Stomach smooth muscle (tissue), 2 donors: ENCODE measurements at regions not wholly inside any gene's neighbourhood (a gene's known extent, or its start where the extent isn't known, plus 50 kb on each side); places are given as distances from the start of the nearest gene placed in this dataset.

Experiments
- H3K27ac ChIP-seq: one replicate; pipeline ENCODE4 v1.7.0; 2013; ENCODE audit warnings: mild to moderate bottlenecking, low read length, inconsistent platforms
- H3K27me3 ChIP-seq, 2 donors: one replicate each; pipeline ENCODE4 v1.7.0; 2013; ENCODE audit warnings: low read length in 2 of 2; ENCODE audit not compliant: insufficient read depth in 2 of 2, control insufficient read depth in 1 of 2
- H3K36me3 ChIP-seq, 2 donors: one replicate each; pipeline ENCODE4 v1.7.0; 2013; ENCODE audit warnings: low read length in 2 of 2; ENCODE audit not compliant: control insufficient read depth in 2 of 2, insufficient read depth in 2 of 2
- H3K4me1 ChIP-seq: one replicate; pipeline ENCODE4 v1.7.0; 2013; ENCODE audit warnings: low read length; ENCODE audit not compliant: control insufficient read depth, insufficient read depth
- H3K4me3 ChIP-seq, 2 donors: one replicate each; pipeline ENCODE4 v1.7.0; 2013; ENCODE audit warnings: low read length in 2 of 2
- H3K9ac ChIP-seq, 2 donors: one replicate each; pipeline ENCODE4 v1.7.0; 2013; ENCODE audit warnings: low read length in 2 of 2, mild to moderate bottlenecking in 1 of 2
- H3K9me3 ChIP-seq, 2 donors: one replicate each; pipeline ENCODE4 v1.7.0; 2013; ENCODE audit warnings: low read length in 2 of 2; ENCODE audit not compliant: control insufficient read depth in 2 of 2
- donor health status: healthy.
- donor health status: Pancreatic carcinoma.

DNA sequence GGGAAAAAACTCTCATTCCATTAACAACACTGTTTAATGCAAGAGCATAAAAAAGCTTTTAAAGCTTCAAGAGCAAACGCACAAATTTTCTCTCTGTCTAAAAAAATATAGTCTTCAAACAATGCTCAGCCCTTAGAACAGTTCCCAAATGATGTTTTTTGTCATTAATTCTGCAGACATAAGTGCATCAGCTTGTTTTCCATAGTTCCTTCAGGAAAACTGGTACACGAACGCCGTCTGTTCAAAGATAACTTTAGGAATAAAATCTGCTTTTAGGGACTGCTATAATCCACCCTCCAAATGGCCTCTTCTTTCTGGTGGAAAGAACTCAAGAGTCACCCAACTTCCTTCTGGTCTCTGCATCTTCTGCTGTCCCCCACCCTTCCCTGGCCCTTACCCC is 98.2 kb upstream of the SLC66A3 start:
- no peak overlapping the region for H3K27ac ChIP-seq
- no peak overlapping the region for H3K4me3 ChIP-seq
- H3K27me3 ChIP-seq, result peaks cover 0 to 7% of the 10 kb centered on the region in 2 donors
- H3K36me3 ChIP-seq, result no peaks in the 10 kb centered on the region
- H3K9ac ChIP-seq, result no peak overlapping the region
- H3K9me3 ChIP-seq, result no peaks in the 10 kb centered on the region
- H3K4me1 ChIP-seq, result no peaks in the 10 kb centered on the region

DNA sequence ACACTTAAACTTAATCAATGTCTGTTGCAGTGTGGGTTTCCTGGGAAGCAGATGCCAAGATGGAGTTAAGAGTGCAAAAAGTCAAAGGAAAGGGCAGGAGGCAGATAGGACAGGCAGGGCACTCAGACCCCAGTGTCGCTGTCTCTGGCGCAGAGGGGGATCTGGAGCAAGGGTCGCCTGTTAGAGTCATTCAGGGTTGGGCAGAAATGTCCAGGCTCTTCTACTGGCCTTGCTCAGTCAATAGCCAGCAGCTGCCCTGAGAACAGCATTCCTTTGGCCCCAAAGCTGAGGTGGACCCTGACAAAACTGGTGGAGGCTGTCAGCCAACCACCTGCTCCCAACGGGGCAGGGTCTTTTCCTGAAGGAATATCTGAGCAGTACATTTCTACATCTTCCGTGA is 97.1 kb upstream of the SLC66A3 start:
- no peaks in the 10 kb centered on the region for H3K4me1 ChIP-seq
- H3K36me3 ChIP-seq, result no peaks in the 10 kb centered on the region
- H3K9ac ChIP-seq, result no peak overlapping the region
- H3K27me3 ChIP-seq, result peaks cover 0 to 7% of the 10 kb centered on the region in 2 donors
- no peak overlapping the region for H3K4me3 ChIP-seq
- H3K27ac ChIP-seq, result no peak overlapping the region
- H3K9me3 ChIP-seq, result no peaks in the 10 kb centered on the region

DNA sequence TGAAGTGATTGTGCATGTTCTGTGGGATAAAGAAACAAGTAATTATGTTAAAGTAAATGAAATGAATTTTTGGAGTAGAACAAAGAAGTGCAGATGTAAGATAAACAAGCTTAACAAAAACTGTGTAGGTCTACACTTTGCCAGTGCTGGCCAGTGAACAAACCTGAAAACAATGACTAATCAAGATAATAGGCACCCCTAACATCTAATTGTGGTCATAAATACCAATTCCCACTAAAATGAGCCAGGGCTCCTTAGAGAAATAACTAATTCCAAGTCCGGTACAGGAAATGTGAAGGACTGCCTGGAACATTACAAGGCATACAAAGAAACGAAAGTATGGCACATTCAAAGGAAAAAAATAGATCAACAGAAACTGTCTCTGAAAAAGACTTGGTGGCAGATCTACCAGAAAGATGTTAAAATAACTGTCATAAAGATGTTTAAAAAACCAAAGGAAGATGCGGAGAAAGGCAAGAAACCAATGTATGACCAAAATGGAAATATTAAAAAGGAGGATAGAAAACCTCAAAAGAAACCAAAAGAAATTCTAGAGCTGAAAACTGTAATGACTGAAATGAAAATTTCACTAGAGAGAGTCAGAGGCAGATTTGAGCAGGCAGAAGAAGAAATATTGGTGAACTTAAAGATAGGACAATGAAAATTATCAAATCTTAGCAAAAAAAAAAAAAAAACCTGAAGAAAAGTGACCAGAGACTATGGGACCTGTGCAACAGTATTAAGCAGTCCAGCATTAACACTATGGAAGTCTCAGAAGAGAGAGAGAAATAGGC is 94.7 kb upstream of the SLC66A3 start:
- no peaks in the 10 kb centered on the region for H3K4me1 ChIP-seq
- no peak overlapping the region for H3K9ac ChIP-seq
- H3K27me3 ChIP-seq, result peaks cover 4 to 8% of the 10 kb centered on the region in 2 donors
- H3K9me3 ChIP-seq, result no peaks in the 10 kb centered on the region
- no peak overlapping the region for H3K27ac ChIP-seq
- H3K36me3 ChIP-seq, result no peaks in the 10 kb centered on the region
- H3K4me3 ChIP-seq, result no peak overlapping the region

DNA sequence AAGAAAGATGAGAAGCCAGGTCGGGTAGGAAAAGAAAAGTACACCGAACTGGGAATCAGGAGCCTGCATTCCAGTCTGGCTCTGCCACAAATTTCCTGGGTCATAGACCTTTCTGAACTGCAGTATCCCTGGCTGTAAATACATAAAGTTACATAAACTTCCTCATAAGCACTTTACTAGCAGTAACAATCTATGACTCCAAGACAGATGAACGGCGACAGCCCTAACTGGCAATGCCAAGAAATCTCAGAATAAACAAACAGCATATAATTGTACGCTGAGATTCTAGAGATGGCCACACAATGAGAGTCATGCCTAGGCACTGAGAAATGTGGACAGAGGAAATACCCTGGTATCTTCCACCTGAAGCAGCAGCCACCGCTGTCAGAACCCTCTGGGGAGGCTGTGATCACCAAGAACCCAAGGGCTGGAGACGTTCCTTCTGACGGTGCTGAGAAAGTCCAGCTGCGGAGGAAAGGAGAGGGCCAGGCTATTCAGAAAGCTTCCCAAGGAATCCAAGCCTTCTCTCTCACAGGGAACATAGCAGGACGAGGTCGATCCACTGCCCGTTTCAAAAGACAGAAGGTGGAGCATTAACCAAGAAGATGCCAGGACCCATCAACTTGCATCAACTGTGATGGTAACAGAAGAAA is 89.3 kb upstream of the SLC66A3 start:
- H3K36me3 ChIP-seq, result no peaks in the 10 kb centered on the region
- peaks cover 5 to 16% of the 10 kb centered on the region in 2 donors for H3K27me3 ChIP-seq
- H3K27ac ChIP-seq, result no peak overlapping the region
- H3K4me1 ChIP-seq, result no peaks in the 10 kb centered on the region
- no peaks in the 10 kb centered on the region for H3K9me3 ChIP-seq
- H3K9ac ChIP-seq, result no peak overlapping the region
- H3K4me3 ChIP-seq, result no peak overlapping the region

DNA sequence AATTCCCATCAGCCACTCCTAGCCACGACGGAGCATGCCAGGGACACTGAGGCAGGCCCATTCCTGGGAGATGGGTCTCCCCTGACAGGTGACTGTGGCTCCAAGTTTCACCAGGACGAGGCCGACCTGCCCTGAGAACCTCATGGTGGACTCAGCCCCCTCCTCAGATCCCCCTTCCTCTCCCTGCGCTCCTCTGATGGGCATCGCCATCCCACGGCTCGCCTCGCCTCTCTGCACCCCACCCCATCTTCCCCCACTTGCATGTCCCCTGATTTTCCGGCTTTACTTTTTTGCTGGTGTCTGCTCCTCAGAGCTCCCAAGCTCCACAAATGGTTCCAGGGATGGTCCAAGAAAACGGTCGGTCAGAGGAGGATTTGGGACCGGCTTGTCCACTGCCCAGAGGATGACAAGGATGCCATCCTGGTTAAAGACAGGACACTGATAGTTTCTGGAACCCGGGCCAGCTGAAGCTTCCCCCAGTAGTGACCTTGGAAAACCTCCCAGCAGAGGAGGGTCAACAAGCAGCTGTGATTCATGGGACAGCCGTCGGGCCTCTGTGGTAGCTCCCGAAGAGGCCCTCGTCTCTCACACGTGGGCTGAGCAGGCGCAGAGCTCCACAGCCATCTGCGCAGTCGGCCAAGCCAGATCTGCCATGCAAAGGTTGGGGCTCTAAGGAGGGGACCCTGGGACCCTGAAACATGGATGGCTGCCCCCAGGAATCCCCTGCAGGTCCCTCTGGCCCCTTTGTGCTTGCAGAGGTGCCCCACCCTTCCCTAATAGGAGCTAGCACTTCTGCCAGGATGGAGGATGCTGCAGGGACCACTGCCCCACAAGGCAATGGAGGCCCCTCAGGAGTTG is 87.8 kb upstream of the SLC66A3 start:
- H3K4me3 ChIP-seq, result no peak overlapping the region
- no peaks in the 10 kb centered on the region for H3K9me3 ChIP-seq
- no peak overlapping the region for H3K27ac ChIP-seq
- H3K27me3 ChIP-seq, result peaks cover 8 to 16% of the 10 kb centered on the region in 2 donors
- H3K36me3 ChIP-seq, result no peaks in the 10 kb centered on the region
- H3K9ac ChIP-seq, result no peak overlapping the region
- no peaks in the 10 kb centered on the region for H3K4me1 ChIP-seq

DNA sequence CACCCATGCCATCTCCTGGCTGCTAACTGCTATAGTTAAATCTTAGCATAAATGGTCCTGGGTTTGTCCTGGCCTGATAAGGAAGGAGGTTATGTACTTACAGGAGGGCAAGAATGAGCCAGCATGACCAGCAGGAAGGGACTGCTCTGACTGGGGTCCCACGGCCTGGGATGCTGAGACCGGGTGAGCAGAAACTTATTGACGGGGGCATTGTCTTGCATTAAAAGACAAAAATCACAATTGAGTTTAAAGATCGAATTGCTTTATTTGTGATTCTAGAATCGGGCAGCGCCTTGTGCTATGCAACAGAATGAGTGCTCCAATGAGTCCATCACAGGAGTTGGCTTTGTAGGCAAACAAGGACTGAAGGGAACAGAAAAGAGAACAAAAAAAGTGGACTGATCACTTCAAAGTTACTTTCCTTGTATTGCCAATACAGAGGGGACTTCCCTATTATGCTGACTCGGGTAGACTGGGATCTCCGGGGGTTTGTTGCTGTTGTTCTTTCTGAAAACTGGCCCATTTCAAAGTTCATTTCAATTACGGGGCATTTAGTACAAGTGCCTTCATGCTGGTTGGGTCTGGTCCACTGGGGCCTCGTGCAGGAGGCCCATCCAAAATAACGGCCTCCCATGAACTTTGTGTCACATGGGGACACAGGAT is 87.1 kb upstream of the SLC66A3 start:
- H3K4me1 ChIP-seq, result no peaks in the 10 kb centered on the region
- no peak overlapping the region for H3K27ac ChIP-seq
- no peaks in the 10 kb centered on the region for H3K36me3 ChIP-seq
- no peak overlapping the region for H3K9ac ChIP-seq
- H3K27me3 ChIP-seq, result peaks cover 14 to 17% of the 10 kb centered on the region in 2 donors
- no peak overlapping the region for H3K4me3 ChIP-seq
- H3K9me3 ChIP-seq, result no peaks in the 10 kb centered on the region

DNA sequence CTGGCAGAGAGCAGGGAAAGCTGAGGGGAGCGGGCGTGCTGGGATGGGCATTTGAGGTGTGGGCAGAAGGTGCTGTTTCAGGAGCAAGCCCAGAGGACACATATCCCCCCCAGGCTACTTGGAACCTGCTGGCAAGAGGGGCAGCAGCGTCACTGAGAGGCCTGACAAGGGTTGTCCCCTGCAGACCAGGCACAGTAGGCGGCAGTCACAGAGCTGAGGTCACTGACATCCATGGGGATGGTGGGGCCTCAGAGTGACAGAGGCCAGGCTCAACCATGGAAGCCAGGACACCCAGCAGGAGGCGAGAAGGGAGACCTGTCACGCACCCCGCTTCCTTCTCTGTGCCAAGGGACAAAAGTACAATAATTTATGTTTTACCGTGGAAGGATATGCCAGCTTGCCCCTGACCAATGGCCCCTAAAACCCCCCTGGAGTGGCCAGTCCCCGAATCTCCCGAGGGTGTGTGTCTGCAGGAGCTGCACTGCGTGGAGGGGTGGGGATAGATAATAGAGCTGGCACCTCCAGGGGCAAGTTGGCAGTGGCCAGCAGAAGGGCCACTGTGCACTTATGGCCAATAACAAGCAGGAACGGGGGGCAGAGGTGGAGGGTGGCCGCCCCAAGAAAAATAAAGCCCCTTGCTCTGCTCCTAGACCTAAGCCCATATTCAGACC is 86.3 kb upstream of the SLC66A3 start:
- H3K27me3 ChIP-seq, result peaks cover 15 to 18% of the 10 kb centered on the region in 2 donors

DNA sequence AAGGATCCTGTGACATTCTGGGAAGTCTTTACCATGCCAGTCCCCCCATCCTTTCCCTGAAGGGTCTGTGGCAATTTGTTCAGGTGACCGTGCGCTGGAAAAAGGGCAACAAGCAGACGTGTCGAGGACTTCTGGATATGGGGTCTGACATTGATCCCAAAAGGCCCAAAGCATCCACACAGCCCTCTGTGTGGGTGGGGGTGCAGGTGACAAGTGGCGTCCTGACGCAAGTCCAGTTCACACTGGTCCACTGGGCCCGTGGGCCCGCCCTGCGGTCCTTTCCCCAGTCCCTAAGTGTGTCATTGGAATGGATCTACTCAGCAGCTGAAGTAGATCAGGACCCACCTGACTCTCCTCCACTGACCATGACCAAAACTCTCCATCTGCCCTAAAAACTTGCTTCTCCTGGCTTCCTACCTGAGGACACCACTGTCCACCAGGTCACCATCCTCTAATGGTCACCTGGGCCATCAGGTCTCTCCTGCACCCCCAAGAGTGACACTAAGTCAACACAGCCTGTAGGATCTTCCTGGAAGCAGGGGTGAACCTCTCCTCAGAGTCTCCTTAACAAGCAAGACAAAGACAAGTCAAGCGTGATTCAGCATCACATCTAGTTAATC is 85.6 kb upstream of the SLC66A3 start:
- H3K9me3 ChIP-seq, result no peaks in the 10 kb centered on the region
- no peaks in the 10 kb centered on the region for H3K36me3 ChIP-seq
- H3K27ac ChIP-seq, result no peak overlapping the region
- H3K9ac ChIP-seq, result no peak overlapping the region
- peaks cover 19 to 22% of the 10 kb centered on the region in 2 donors for H3K27me3 ChIP-seq
- no peaks in the 10 kb centered on the region for H3K4me1 ChIP-seq
- H3K4me3 ChIP-seq, result no peak overlapping the region

More for the DNA sequence above, 86.3 kb upstream of the SLC66A3 start:
- Histone ChIP-seq H3K9ac (no peak overlapping the region), H3K27ac (no peak overlapping the region), H3K4me3 (no peak overlapping the region), H3K4me1 (no peaks in the 10 kb centered on the region), H3K36me3 (no peaks in the 10 kb centered on the region), H3K9me3 (no peaks in the 10 kb centered on the region)

DNA sequence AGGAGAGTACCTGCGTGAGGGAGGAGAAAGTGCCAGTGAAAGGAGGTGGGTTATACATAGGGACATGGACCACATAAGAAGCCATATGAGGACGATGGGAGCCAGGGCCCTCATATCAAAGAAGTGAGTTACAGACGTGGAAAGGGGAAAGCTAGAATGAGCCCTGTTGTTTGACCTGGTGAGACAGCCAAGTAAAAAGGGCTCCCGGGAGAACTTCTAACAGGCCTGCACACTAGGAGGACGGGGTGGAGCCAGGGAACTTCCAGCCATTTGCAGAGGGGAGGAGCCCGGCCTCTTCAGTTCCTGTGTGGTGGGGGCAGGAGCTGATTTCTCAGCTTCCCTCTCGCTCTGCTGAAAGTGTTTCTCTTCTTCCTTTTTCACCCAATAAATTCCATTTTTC is 84.1 kb upstream of the SLC66A3 start:
- H3K27ac ChIP-seq, result no peak overlapping the region
- no peaks in the 10 kb centered on the region for H3K4me1 ChIP-seq
- H3K4me3 ChIP-seq, result no peak overlapping the region
- no peaks in the 10 kb centered on the region for H3K36me3 ChIP-seq
- H3K9ac ChIP-seq, result no peak overlapping the region
- peaks cover 15 to 17% of the 10 kb centered on the region in 2 donors for H3K27me3 ChIP-seq
- H3K9me3 ChIP-seq, result peaks cover 0 to 3% of the 10 kb centered on the region in 2 donors
